A673 (cell line): ENCODE measurements at regions not wholly inside any gene's neighbourhood (a gene's known extent, or its start where the extent isn't known, plus 50 kb on each side); places are given as distances from the start of the nearest gene placed in this dataset.

Experiments used
- EZH2 ChIP-seq: fragments of 200-600 bp; sonication (generic); IDR thresholded peaks from 2 replicates; pipeline ENCODE4 v1.6.1; 2017; ENCODE audit warnings: borderline replicate concordance, low read depth, mild to moderate bottlenecking, mixed read lengths, antibody characterized with exemption, low read length; ENCODE audit not compliant: poor library complexity, severe bottlenecking
- TF ChIP-seq, protein P1 (sequence below): fragments of 300-800, 200-600 bp; sonication (generic); conservative IDR thresholded peaks from 2 replicates; pipeline ENCODE4 v1.5.1; 2017; ENCODE audit warnings: low read depth, mild to moderate bottlenecking, antibody characterized with exemption, low read length, moderate library complexity, mixed read lengths

DNA sequence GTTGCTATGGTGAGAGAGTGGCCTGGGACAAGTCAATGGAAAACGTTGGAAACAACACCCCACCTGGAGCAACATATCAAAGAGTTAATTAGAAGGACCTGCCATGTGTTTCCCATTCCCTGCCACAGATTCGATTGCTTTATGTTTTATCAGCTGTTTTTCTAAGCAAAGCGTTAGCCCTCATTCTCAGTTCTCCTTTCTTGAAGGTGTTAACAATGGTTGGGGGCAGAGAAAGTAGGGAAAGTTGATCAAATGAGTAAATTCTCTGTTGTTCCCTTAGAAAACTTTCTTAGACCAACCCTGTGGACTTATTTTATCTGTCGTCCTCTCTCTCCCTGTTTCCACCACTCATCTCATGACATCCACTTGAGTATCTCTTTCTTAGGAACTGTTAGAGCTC lies 102.5 kb downstream of the ADAMTS15 start:
- TF ChIP-seq, protein P1, sequence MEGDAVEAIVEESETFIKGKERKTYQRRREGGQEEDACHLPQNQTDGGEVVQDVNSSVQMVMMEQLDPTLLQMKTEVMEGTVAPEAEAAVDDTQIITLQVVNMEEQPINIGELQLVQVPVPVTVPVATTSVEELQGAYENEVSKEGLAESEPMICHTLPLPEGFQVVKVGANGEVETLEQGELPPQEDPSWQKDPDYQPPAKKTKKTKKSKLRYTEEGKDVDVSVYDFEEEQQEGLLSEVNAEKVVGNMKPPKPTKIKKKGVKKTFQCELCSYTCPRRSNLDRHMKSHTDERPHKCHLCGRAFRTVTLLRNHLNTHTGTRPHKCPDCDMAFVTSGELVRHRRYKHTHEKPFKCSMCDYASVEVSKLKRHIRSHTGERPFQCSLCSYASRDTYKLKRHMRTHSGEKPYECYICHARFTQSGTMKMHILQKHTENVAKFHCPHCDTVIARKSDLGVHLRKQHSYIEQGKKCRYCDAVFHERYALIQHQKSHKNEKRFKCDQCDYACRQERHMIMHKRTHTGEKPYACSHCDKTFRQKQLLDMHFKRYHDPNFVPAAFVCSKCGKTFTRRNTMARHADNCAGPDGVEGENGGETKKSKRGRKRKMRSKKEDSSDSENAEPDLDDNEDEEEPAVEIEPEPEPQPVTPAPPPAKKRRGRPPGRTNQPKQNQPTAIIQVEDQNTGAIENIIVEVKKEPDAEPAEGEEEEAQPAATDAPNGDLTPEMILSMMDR = no peak
- no peak for TF ChIP-seq EZH2
